IMR-90 (cell line): ENCODE measurements at regions not wholly inside any gene's neighbourhood (a gene's known extent, or its start where the extent isn't known, plus 50 kb on each side); places are given as distances from the start of the nearest gene placed in this dataset.

ENCODE experiments used
- ATAC-seq: fragments of 200-7000 bp; cut with Tn5 transposase; 2 replicates; pipeline ENCODE4 v1.9.1; 2020; ENCODE audit warnings: low read depth, mild to moderate bottlenecking, moderate library complexity
- BruUV-seq: library from RNA; stranded (reverse); fragments of 400-500 nt; replicated peaks from 2 replicates; lab custom pipeline; 2021; lab: Mats Ljungman, UMichigan
- CTCF ChIA-PET: fragments of 300-600 bp; formaldehyde crosslinking; extraction: SDS; loops from one replicate; lab custom pipeline; 2021; ENCODE audit warnings: antibody characterized with exemption; lab: Yijun Ruan, JAX
- POLR2A ChIA-PET: fragments of 300-600 bp; sonication (Branson Sonifier 250); formaldehyde crosslinking; loops from one replicate; lab custom pipeline; 2022; ENCODE audit warnings: antibody characterized with exemption; ENCODE audit not compliant: unreplicated experiment; lab: Charles Lee
- DNase-seq: peaks from one replicate; pipeline ENCODE4 v3.0.0; 2013
- H2AFZ ChIP-seq: replicated peaks from 2 replicates; pipeline ENCODE3; 2013; ENCODE audit warnings: low read length, mild to moderate bottlenecking; ENCODE audit not compliant: poor library complexity
- H2AK5ac ChIP-seq: 2 replicates; pipeline ENCODE4 v1.6.1; 2013; ENCODE audit warnings: low read depth, low read length, inconsistent platforms
- H2AK9ac ChIP-seq: replicated peaks from 2 replicates; pipeline ENCODE3; 2013; ENCODE audit warnings: mild to moderate bottlenecking, low read depth, low read length, moderate library complexity; ENCODE audit not compliant: poor library complexity
- H2BK120ac ChIP-seq: 2 replicates; pipeline ENCODE4 v1.6.1; 2013; ENCODE audit warnings: low read depth, low read length, inconsistent platforms
- H2BK15ac ChIP-seq: 3 replicates; pipeline ENCODE4 v1.6.1; 2013; ENCODE audit warnings: low read depth, low read length, inconsistent platforms
- H2BK20ac ChIP-seq: 2 replicates; pipeline ENCODE4 v1.6.1; 2013; ENCODE audit warnings: low read depth, mild to moderate bottlenecking, inconsistent platforms, low read length, moderate library complexity
- H2BK5ac ChIP-seq: 2 replicates; pipeline ENCODE4 v1.6.1; 2013; ENCODE audit warnings: mild to moderate bottlenecking, low read depth, low read length, inconsistent platforms; ENCODE audit not compliant: poor library complexity, severe bottlenecking
- H3K14ac ChIP-seq: replicated peaks from 2 replicates; pipeline ENCODE4 v1.6.1; 2013; ENCODE audit warnings: low read depth, low read length, inconsistent platforms
- H3K18ac ChIP-seq: 2 replicates; pipeline ENCODE4 v1.6.1; 2013; ENCODE audit warnings: low read depth, low read length, control low read depth
- H3K23ac ChIP-seq: 2 replicates; pipeline ENCODE4 v1.6.1; 2013; ENCODE audit warnings: low read depth, low read length, inconsistent platforms
- H3K27ac ChIP-seq: 2 replicates; pipeline ENCODE4 v1.5.1; 2013; ENCODE audit warnings: mild to moderate bottlenecking, control low read depth, low read length; ENCODE audit not compliant: insufficient read depth
- H3K27me3 ChIP-seq: 2 replicates; pipeline ENCODE4 v1.6.1; 2013; ENCODE audit warnings: low read length; ENCODE audit not compliant: control insufficient read depth, insufficient read depth
- H3K36me3 ChIP-seq: 2 replicates; pipeline ENCODE4 v1.6.1; 2013; ENCODE audit warnings: low read length, mixed read lengths; ENCODE audit not compliant: control insufficient read depth, insufficient read depth
- H3K4ac ChIP-seq: 2 replicates; pipeline ENCODE4 v1.6.1; 2013; ENCODE audit warnings: low read depth, low read length, inconsistent platforms
- H3K4me1 ChIP-seq: 2 replicates; pipeline ENCODE4 v1.6.1; 2013; ENCODE audit warnings: low read length, mixed read lengths; ENCODE audit not compliant: control insufficient read depth, insufficient read depth
- H3K4me2 ChIP-seq: 2 replicates; pipeline ENCODE4 v1.6.1; 2013; ENCODE audit warnings: low read depth, mild to moderate bottlenecking, control low read depth, low read length, moderate library complexity
- H3K4me3 ChIP-seq: 2 replicates; pipeline ENCODE4 v1.5.1; 2013; ENCODE audit warnings: low read depth, mild to moderate bottlenecking, control low read depth, low read length, moderate library complexity; ENCODE audit not compliant: insufficient read depth
- H3K56ac ChIP-seq: 2 replicates; pipeline ENCODE4 v1.6.1; 2013; ENCODE audit warnings: low read length, inconsistent platforms; ENCODE audit not compliant: insufficient read depth; ENCODE audit errors: extremely low read depth
- H3K79me1 ChIP-seq, 2 experiments: 2 replicates each; pipeline ENCODE4 v1.6.1; 2013; ENCODE audit warnings: low read length in 2 of 2, inconsistent platforms in 1 of 2, low read depth in 1 of 2
- H3K9ac ChIP-seq: 2 replicates; pipeline ENCODE4 v1.6.1; 2013; ENCODE audit warnings: low read depth, low read length, control low read depth
- H3K9me1 ChIP-seq: 2 replicates; pipeline ENCODE4 v1.6.1; 2013; ENCODE audit warnings: low read length, inconsistent platforms; ENCODE audit not compliant: insufficient read depth
- H3K9me3 ChIP-seq: 2 replicates; pipeline ENCODE4 v1.6.1; 2013; ENCODE audit warnings: low read length; ENCODE audit not compliant: control insufficient read depth, insufficient read depth
- H4K20me1 ChIP-seq: 2 replicates; pipeline ENCODE4 v1.6.1; 2013; ENCODE audit warnings: low read length, inconsistent platforms; ENCODE audit not compliant: insufficient read depth
- H4K5ac ChIP-seq: 2 replicates; pipeline ENCODE4 v1.6.1; 2013; ENCODE audit warnings: mild to moderate bottlenecking, low read depth, low read length, control low read depth
- H4K8ac ChIP-seq, 2 experiments: 2 replicates each; pipeline ENCODE4 v1.6.1; 2013; ENCODE audit warnings: low read depth in 2 of 2, low read length in 2 of 2, control low read depth in 1 of 2, inconsistent platforms in 1 of 2
- H4K91ac ChIP-seq: 2 replicates; pipeline ENCODE4 v1.6.1; 2013; ENCODE audit warnings: low read depth, low read length, inconsistent platforms; ENCODE audit not compliant: insufficient read depth
- CEBPB ChIP-seq: IDR thresholded peaks from 2 replicates; pipeline ENCODE4 v1.6.1; 2012; ENCODE audit warnings: low read depth, low read length, improper control_type of control experiment
- MAFK ChIP-seq: IDR thresholded peaks from 2 replicates; pipeline ENCODE4 v1.6.1; 2012; ENCODE audit warnings: low read depth, low read length, improper control_type of control experiment
- POLR2A ChIP-seq: IDR thresholded peaks from 2 replicates; pipeline ENCODE4 v1.6.1; 2012; ENCODE audit warnings: mild to moderate bottlenecking, low read depth, low read length
- RFX5 ChIP-seq: IDR thresholded peaks from 2 replicates; pipeline ENCODE4 v1.8.0; 2012; ENCODE audit warnings: low read depth, mild to moderate bottlenecking, low read length, moderate library complexity
- WGBS, 2 experiments: methylation state at CpG; one replicate each; pipeline versions ENCODE4 v1.1.5 to v1.1.7; 2013; ENCODE audit warnings: missing lambda C conversion rate in 2 of 2; ENCODE audit not compliant: insufficient read length in 1 of 2; ENCODE audit errors: extremely low coverage in 2 of 2; 5-methylcytosine and 5-hydroxymethylcytosine counted together
- dilution Hi-C: fragments of 300-500 bp; cut with HindIII; formaldehyde crosslinking; loops from one replicate; pipeline ENCODE4 v1.14.3; 2018; ENCODE audit warnings: low sequenced_read_pairs; ENCODE audit not compliant: unreplicated experiment
- in situ Hi-C: fragments of 300-500 bp; cut with MboI; formaldehyde crosslinking; loops from 3 replicates; pipeline ENCODE4 v1.14.3; 2019; ENCODE audit warnings: low sequenced_read_pairs, inconsistent platforms, mixed read lengths
- intact Hi-C: fragments of 100-400 bp; cut with micrococcal nuclease; formaldehyde crosslinking; loops from 2 replicates; pipeline ENCODE4 v1.10.0; 2022

DNA sequence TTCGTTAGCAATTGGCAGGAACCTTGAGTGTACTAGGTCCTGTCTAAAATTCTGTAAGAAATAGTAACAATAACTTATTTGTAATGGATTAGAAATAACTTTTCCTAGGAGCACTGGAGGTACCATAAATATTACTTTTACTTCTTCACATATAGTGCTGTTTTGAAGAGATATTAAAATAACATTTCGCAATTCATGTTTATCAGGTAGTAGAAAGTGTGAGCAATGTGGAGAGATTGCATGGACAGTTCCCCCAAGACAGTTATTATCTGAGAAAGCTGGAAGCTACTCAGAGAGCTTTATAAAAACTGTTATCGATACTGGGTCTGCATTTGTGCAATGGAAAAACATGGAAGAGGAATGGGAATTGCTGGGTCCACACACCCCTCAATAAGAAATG is 128.5 kb upstream of the KIF26B start:
- Histone ChIP-seq H2BK20ac (no peak overlapping the region), H2BK5ac (no peak overlapping the region), H3K4ac (no peak overlapping the region), H3K27ac (no peak overlapping the region), H3K23ac (no peak overlapping the region), H2AK5ac (no peak overlapping the region), H4K20me1 (no peaks in the 10 kb centered on the region), H4K5ac (no peak overlapping the region), H3K27me3 (no peaks in the 10 kb centered on the region), H3K36me3 (no peaks in the 10 kb centered on the region), H3K56ac (no peak overlapping the region), H3K9me1 (peaks cover 5% of the 10 kb centered on the region; the same call in 1 of the 2 replicates), H3K9me3 (no peaks in the 10 kb centered on the region), H3K79me1 (no peaks in the 10 kb centered on the region), H3K18ac (no peak overlapping the region), H2BK15ac (no peak overlapping the region), H2AK9ac (no peak overlapping the region), H3K4me2 (no peak overlapping the region), H3K4me1 (no peaks in the 10 kb centered on the region), H4K8ac (no peak overlapping the region), H3K14ac (no peak overlapping the region), H2AFZ (no peak overlapping the region), H3K9ac (no peak overlapping the region), H2BK120ac (no peak overlapping the region), H4K91ac (no peak overlapping the region), H3K4me3 (no peak overlapping the region)
- TF ChIP-seq POLR2A: no peak
- TF ChIP-seq RFX5: no peak
- no peak for TF ChIP-seq MAFK
- peak; percentile 75 for TF ChIP-seq CEBPB
- no CpG with 5 or more reads among the region's 3 CpGs for WGBS, 2 experiments
- ChIA-PET CTCF (interaction anchor here (1.7 kb wide), 1 partner anchor 17 kb away, joined by 8 read pairs; no protein-coding TSS in a partner anchor), POLR2A (no interaction called here)
- dilution Hi-C loops: no loop called here
- in situ Hi-C loops: no loop called here
- no TSS peak for BruUV-seq
- no peak for ATAC-seq
- intact Hi-C loops: no loop called here
- DNase-seq: no peak
